Liver (tissue), 8 donors: ENCODE measurements at regions not wholly inside any gene's neighbourhood (a gene's known extent, or its start where the extent isn't known, plus 50 kb on each side); places are given as distances from the start of the nearest gene placed in this dataset.

Experiments
- DNase-seq: peaks from one replicate; pipeline ENCODE4 v3.0.0-alpha.2; 2017; ENCODE audit warnings: low spot score
- H3K27ac ChIP-seq, 2 donors: one replicate each; pipeline ENCODE4 v1.7.0; 2013; ENCODE audit warnings: inconsistent platforms in 2 of 2, low read length in 2 of 2, control low read depth in 1 of 2, low read depth in 1 of 2, mild to moderate bottlenecking in 1 of 2
- H3K27me3 ChIP-seq, 4 donors: one replicate each; pipeline versions ENCODE4 v1.6.1 to v1.7.0; 2013; ENCODE audit warnings: low read length in 3 of 4, inconsistent platforms in 1 of 4, mild to moderate bottlenecking in 1 of 4, moderate library complexity in 1 of 4; ENCODE audit not compliant: control insufficient read depth in 4 of 4, insufficient read depth in 4 of 4
- H3K36me3 ChIP-seq, 4 donors: one replicate each; pipeline versions ENCODE4 v1.6.1 to v1.7.0; 2013; ENCODE audit warnings: low read length in 3 of 4, mild to moderate bottlenecking in 3 of 4, low read depth in 1 of 4, moderate library complexity in 1 of 4; ENCODE audit not compliant: control insufficient read depth in 4 of 4, insufficient read depth in 3 of 4
- H3K4me1 ChIP-seq, 4 donors: one replicate each; pipeline versions ENCODE4 v1.6.1 to v1.7.0; 2013; ENCODE audit warnings: low read length in 3 of 4, mild to moderate bottlenecking in 3 of 4, moderate library complexity in 1 of 4; ENCODE audit not compliant: control insufficient read depth in 4 of 4, insufficient read depth in 4 of 4
- H3K4me3 ChIP-seq, 3 donors: one replicate each; pipeline versions ENCODE4 v1.6.1 to v1.7.0; 2013; ENCODE audit warnings: low read length in 3 of 3, control low read depth in 1 of 3, low read depth in 1 of 3, mild to moderate bottlenecking in 1 of 3
- H3K9ac ChIP-seq, 2 donors: one replicate each; pipeline ENCODE4 v1.7.0; 2013; ENCODE audit warnings: low read length in 2 of 2, mild to moderate bottlenecking in 2 of 2, moderate library complexity in 2 of 2, control low read depth in 1 of 2, low read depth in 1 of 2
- H3K9me3 ChIP-seq, 4 donors: one replicate each; pipeline versions ENCODE4 v1.6.1 to v1.7.0; 2013; ENCODE audit warnings: low read length in 3 of 4; ENCODE audit not compliant: control insufficient read depth in 4 of 4
- EGR1 ChIP-seq, 2 donors: IDR thresholded peaks; 2 replicates each; pipeline ENCODE4 v1.6.1; 2016 to 2018; ENCODE audit warnings: antibody characterized with exemption in 2 of 2, low read depth in 2 of 2
- FOXA1 ChIP-seq: IDR thresholded peaks from 2 replicates; pipeline ENCODE4 v1.6.1; 2016; ENCODE audit warnings: antibody characterized with exemption
- FOXA2 ChIP-seq: IDR thresholded peaks from 2 replicates; pipeline ENCODE4 v1.6.1; 2016; ENCODE audit warnings: antibody characterized with exemption
- GABPA ChIP-seq, 2 donors: IDR thresholded peaks in 1 of 2; conservative IDR thresholded peaks in 1 of 2; 2 replicates each; pipeline ENCODE4 v1.6.1; 2016; ENCODE audit warnings: antibody characterized with exemption in 2 of 2, mild to moderate bottlenecking in 1 of 2, moderate library complexity in 1 of 2
- HNF4A ChIP-seq, 2 donors: conservative IDR thresholded peaks; 2 replicates each; pipeline ENCODE4 v1.6.1; 2016; ENCODE audit warnings: antibody characterized with exemption in 2 of 2, mild to moderate bottlenecking in 2 of 2
- HNF4G ChIP-seq: IDR thresholded peaks from 2 replicates; pipeline ENCODE4 v1.6.1; 2016; ENCODE audit warnings: antibody characterized with exemption
- JUND ChIP-seq, 2 donors: IDR thresholded peaks; 2 replicates each; pipeline ENCODE4 v1.6.1; 2016; ENCODE audit warnings: antibody characterized with exemption in 2 of 2
- MAX ChIP-seq: IDR thresholded peaks from 2 replicates; pipeline ENCODE4 v1.6.1; 2016; ENCODE audit warnings: antibody characterized with exemption
- RAD21 ChIP-seq, 2 donors: IDR thresholded peaks; 2 replicates each; pipeline ENCODE4 v1.6.1; 2016; ENCODE audit warnings: antibody characterized with exemption in 2 of 2, mild to moderate bottlenecking in 2 of 2
- SP1 ChIP-seq: IDR thresholded peaks from 2 replicates; pipeline ENCODE4 v1.6.1; 2018; ENCODE audit warnings: antibody characterized with exemption, mild to moderate bottlenecking
- TAF1 ChIP-seq: conservative IDR thresholded peaks from 2 replicates; pipeline ENCODE4 v1.6.1; 2016; ENCODE audit warnings: antibody characterized with exemption, mild to moderate bottlenecking
- WGBS: extraction: QIAGEN DNeasy Blood & Tissue Kit; methylation state at CpG from one replicate; pipeline ENCODE4 v1.1.7; 2013; 5-methylcytosine and 5-hydroxymethylcytosine counted together
- TF ChIP-seq, protein P1 (sequence below): IDR thresholded peaks from 2 replicates; pipeline ENCODE4 v1.6.1; 2016; ENCODE audit warnings: antibody characterized with exemption
- TF ChIP-seq, protein P2 (sequence below): fragments of 150-350 bp; IDR thresholded peaks from 2 replicates; pipeline ENCODE4 v1.5.1; 2017; ENCODE audit warnings: improper control_type of control experiment, low read depth, low read length; ENCODE audit not compliant: missing input control
- donor health status: healthy.
- donor health status: healthy.
- donor health status: healthy.
- donor health status: healthy.
- donor health status: healthy.

DNA sequence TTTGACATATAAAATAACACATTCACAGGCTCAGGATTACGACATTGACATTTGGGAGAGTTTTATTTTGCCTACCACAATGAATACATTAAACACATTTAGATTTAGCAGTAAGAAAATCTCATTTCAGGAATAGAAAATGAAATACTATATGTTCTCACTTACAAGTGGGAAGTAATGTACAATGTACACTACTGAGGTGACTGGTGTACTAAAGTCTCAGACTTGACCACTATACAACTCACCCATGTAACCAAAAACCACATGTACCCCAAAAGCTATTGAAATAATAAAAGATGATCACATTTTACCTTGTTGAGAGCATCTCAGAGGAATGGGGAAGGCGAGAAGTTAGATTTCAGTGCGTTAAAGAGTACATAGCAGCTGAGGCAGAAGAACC is 1202.4 kb upstream of the SEMA6A start:
- peaks cover 0 to 5% (median 0%) of the 10 kb centered on the region in 4 donors for H3K27me3 ChIP-seq
- no peak overlapping the region for H3K27ac ChIP-seq
- WGBS: 74% methylated on average over 3 of the region's 3 CpGs
- no peak overlapping the region for H3K9ac ChIP-seq
- no peaks in the 10 kb centered on the region for H3K4me1 ChIP-seq
- no peaks in the 10 kb centered on the region for H3K36me3 ChIP-seq
- no peak overlapping the region for H3K4me3 ChIP-seq
- TF ChIP-seq HNF4A (conservative IDR thresholded peaks at IDR 0.05): no peak
- TF ChIP-seq TAF1: no peak
- no peak for TF ChIP-seq FOXA1
- TF ChIP-seq, protein P1, sequence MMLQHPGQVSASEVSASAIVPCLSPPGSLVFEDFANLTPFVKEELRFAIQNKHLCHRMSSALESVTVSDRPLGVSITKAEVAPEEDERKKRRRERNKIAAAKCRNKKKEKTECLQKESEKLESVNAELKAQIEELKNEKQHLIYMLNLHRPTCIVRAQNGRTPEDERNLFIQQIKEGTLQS: no peak
- peaks cover 0 to 4% (median 3%) of the 10 kb centered on the region in 4 donors for H3K9me3 ChIP-seq
- no peak for DNase-seq

DNA sequence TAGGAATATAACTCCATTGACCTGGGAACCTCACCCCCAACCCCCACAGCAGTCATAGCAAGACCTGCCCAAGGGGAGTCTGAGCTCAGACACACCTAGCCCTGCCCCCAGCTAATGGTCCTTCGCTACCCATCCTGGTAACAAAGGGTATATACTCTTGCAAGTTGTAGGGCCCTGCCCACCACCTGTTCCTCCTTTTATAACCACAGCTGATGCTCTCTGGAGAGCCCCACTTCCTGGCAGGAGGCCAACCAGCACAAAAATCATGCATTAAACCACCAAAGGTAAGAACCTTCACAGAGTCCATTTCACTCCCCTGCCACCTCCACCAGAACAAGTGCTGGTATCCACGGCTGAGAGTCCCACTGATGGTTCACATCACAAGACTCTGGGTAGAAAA is 1195.3 kb upstream of the SEMA6A start:
- Histone ChIP-seq H3K27ac (no peak overlapping the region), H3K9me3 (peaks cover 0 to 4% (median 3%) of the 10 kb centered on the region in 4 donors), H3K4me3 (no peak overlapping the region), H3K4me1 (no peaks in the 10 kb centered on the region), H3K27me3 (peaks cover 0 to 2% (median 0%) of the 10 kb centered on the region in 4 donors), H3K9ac (no peak overlapping the region), H3K36me3 (no peaks in the 10 kb centered on the region)
- TF ChIP-seq, protein P2, sequence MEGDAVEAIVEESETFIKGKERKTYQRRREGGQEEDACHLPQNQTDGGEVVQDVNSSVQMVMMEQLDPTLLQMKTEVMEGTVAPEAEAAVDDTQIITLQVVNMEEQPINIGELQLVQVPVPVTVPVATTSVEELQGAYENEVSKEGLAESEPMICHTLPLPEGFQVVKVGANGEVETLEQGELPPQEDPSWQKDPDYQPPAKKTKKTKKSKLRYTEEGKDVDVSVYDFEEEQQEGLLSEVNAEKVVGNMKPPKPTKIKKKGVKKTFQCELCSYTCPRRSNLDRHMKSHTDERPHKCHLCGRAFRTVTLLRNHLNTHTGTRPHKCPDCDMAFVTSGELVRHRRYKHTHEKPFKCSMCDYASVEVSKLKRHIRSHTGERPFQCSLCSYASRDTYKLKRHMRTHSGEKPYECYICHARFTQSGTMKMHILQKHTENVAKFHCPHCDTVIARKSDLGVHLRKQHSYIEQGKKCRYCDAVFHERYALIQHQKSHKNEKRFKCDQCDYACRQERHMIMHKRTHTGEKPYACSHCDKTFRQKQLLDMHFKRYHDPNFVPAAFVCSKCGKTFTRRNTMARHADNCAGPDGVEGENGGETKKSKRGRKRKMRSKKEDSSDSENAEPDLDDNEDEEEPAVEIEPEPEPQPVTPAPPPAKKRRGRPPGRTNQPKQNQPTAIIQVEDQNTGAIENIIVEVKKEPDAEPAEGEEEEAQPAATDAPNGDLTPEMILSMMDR: no peak
- TF ChIP-seq SP1: no peak
- no peak for TF ChIP-seq GABPA (IDR thresholded peaks at IDR 0.05 in 1 of 2, conservative IDR thresholded peaks at IDR 0.05 in 1 of 2)
- TF ChIP-seq MAX: no peak
- TF ChIP-seq HNF4G: no peak
- TF ChIP-seq FOXA2: no peak
- TF ChIP-seq EGR1 (IDR thresholded peaks at IDR 0.05; ENCODE audit: low read depth in 2 of 2): no peak
- WGBS: 83% methylated on average over 2 of the region's 2 CpGs
- no peak for DNase-seq

GRCh38 chr5:117763271-117763670 is 1188.6 kb upstream of the SEMA6A start:
- Histone ChIP-seq H3K36me3 (no peaks in the 10 kb centered on the region), H3K4me1 (no peaks in the 10 kb centered on the region), H3K27me3 (no peaks in the 10 kb centered on the region), H3K27ac (no peak overlapping the region), H3K9ac (no peak overlapping the region), H3K4me3 (no peak overlapping the region), H3K9me3 (no peaks in the 10 kb centered on the region)
- no peak for DNase-seq
- TF ChIP-seq RAD21 (IDR thresholded peaks at IDR 0.05) (no peak), GABPA (IDR thresholded peaks at IDR 0.05 in 1 of 2, conservative IDR thresholded peaks at IDR 0.05 in 1 of 2) (no peak), SP1 (no peak), FOXA1 (no peak), MAX (no peak), TAF1 (no peak), JUND (IDR thresholded peaks at IDR 0.05) (no peak), HNF4G (no peak), EGR1 (IDR thresholded peaks at IDR 0.05; ENCODE audit: low read depth in 2 of 2) (no peak)
- TF ChIP-seq, protein P1: no peak
- 83% methylated on average over 3 of the region's 3 CpGs for WGBS
